HG03175 (cell line): ENCODE measurements at regions not wholly inside any gene's neighbourhood (a gene's known extent, or its start where the extent isn't known, plus 50 kb on each side); places are given as distances from the start of the nearest gene placed in this dataset.

Experiments
- ATAC-seq: cut with Tn5 transposase; IDR thresholded peaks from one replicate; pipeline ENCODE4 v1.9.1; 2021; ENCODE audit warnings: mild to moderate bottlenecking, moderate library complexity; ENCODE audit not compliant: unreplicated experiment

DNA sequence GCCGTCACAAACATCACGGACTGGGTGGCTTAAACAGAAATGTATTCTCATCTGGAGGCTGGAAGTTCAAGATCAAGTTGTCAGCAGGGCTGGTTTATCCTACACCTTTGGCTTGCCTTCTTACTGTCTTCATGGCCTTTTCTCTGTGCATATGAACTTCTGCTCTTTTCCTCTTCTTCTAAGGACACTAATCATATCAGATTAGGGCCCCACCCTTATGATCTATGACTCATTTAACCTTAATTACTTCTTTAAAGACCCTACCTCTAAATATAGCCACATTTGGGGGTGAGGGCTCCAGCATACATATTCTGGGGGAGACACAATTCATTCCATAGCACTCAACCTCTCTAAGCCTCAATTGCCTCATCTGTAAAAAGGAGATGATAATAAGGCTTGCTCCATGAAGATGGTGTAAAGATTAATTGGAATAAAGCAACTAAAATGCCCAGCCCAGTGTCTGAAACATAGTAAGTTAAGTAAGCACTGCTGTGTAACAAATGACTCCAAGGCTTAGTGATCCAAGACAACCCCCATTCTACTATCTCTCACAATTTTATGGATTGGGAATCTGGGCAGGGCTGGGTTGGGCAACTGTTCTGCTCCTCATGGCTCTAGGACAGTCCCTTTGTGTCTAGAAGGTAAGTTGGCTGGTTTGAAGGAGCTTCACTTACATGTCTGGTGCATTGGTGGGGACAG, 119.8 kb downstream of the BANF2 start:
- ATAC-seq = no peak

DNA sequence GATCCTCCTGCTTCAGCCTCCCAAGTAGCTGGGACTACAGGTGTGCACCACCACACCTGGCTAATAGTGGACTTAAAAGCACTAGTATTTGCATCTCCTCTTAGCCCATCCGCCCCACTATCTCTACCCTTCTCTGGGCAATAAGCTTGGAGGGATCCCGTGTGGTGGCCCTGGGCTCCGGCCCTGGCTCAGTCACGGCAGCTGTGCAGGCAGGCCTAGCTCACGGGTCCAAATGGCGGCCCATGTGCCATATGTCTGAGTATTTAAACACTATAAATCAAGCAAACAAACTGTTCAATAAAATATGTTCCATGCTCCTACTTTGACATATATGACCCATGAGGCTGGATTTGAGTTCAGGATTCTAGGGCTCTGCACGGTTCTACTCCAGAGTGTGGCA, 118.4 kb downstream of the BANF2 start:
- ATAC-seq = no peak

GRCh38 chr20:17816804-17817587, 117.2 kb downstream of the BANF2 start:
- no peak for ATAC-seq

GRCh38 chr20:17811628-17811965, 111.8 kb downstream of the BANF2 start:
- no peak for ATAC-seq

- ATAC-seq = no peak
Measured at GRCh38 chr20:17810847-17811627, 111.3 kb downstream of the BANF2 start.

GRCh38 chr20:17810062-17810631, 110.4 kb downstream of the BANF2 start:
- ATAC-seq = no peak

DNA sequence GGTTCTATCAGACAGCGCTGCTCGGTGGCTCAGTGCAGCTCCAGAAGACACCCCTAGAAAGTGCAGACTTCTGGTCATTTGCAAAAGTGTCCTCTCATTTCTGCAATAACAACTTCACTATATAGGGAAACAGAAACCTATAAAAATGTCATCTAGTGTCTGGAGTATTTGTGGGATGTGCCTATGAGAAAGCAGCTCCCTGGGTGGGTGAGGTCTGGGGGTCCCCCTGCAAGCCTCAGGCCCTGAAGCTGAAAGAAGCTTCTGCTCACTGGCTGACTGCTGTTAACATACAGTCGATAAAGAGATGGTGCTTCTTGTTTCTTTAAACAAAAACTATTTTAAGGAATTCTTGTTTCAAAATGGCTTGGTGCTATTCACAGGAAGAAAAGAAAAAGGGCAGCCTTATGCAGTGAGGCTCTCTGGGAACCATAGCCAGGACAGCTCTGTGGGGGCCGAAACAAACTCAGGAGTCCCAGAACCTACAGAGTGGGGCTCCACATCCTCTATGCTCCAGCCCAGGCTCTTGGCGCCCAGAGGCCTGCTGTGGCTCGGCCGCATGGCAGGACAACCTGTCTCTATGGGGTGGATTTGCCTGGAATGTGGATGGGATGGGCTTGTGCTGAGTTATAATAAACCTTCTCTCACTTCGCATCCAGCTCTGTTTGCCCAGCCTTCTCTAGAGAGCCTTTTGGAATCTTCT, 109.7 kb downstream of the BANF2 start:
- no peak for ATAC-seq

DNA sequence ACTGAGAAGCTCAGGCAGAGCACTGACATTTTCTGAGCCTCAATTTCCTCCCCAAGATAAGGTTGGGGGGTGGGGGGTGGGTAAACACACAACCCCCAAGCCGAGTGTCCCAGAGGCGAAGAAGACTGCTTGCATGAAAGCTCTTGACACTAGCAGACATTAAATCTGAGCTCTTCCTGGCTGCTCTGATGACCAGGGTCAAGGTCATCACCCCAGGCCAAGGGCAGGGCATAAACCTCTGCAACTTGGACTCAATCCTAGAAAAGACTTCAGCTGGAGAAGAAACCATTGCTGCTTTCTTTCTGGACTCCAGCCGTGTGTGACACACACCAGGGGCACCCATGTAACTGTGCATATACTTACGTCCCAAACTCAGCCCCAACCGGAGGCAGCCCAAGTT, 109.0 kb downstream of the BANF2 start:
- no peak for ATAC-seq

DNA sequence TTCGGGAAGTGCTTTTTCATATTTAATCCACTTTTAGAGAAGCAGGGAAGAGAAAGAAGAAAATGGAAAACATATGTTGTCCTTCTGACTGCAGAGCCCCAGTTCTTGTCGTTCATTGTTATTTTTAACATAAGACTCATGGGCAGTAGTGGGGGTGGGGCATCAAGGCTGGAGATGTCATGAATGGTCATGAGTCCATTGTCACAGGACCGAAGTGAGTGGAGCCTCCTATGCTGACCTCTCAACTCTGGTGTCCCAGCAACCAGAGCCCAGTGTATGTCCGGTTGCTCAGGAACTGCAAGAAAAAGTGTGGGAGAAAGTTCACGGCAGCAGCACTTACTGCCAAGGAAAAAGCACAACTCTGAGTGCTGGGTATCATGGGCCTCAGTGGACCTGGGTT, 108.6 kb downstream of the BANF2 start:
- no peak for ATAC-seq

- no peak for ATAC-seq
Measured at GRCh38 chr20:17807651-17808050, 107.9 kb downstream of the BANF2 start.

GRCh38 chr20:17806739-17807441, 107.1 kb downstream of the BANF2 start:
- ATAC-seq = no peak

- ATAC-seq = no peak
Measured at GRCh38 chr20:17806107-17806506, 106.3 kb downstream of the BANF2 start.

DNA sequence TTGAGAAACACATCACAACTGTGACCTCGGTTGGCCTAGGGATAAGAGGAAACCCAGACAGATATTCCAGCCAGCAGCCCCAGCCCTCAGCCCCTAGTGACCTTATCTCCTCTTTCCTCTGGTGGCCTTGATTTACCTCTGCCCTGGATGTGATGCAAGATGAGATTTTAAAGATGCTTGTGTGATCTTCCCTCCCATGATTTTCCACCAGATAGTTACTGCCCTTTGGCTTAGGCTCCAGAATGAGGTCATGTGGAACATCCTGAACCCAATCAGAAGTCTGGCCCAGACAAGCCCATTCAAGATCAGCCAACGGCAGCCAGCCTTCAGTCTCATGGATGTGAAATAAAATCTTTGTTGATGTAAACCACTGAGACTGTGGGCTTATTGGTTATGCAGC, 104.0 kb downstream of the BANF2 start:
- ATAC-seq = no peak

- ATAC-seq = no peak
Measured at GRCh38 chr20:17799575-17800227, 99.9 kb downstream of the BANF2 start.

GRCh38 chr20:17798601-17799000, 98.8 kb downstream of the BANF2 start:
- no peak for ATAC-seq

DNA sequence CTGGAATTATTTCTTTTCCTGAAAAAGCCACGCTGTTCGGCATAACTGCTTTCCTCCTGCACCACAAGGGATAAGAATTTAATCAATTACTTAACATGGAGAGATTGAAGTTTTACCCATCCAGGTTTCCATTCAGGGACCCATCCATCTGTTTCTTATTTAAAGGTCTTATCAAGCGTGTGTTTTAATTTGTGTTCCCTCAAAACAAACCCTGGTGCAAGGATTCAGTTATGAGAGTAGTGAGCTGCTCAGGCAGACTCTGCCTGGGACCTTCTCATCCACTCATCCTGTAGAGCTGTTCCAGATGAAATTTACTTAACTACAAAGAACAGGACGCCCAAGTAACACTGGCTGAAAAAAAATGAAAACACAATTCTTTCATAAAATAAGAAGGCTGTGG, 97.8 kb downstream of the BANF2 start:
- ATAC-seq = no peak

- no peak for ATAC-seq
Measured at GRCh38 chr20:17797161-17797560, 97.4 kb downstream of the BANF2 start.

DNA sequence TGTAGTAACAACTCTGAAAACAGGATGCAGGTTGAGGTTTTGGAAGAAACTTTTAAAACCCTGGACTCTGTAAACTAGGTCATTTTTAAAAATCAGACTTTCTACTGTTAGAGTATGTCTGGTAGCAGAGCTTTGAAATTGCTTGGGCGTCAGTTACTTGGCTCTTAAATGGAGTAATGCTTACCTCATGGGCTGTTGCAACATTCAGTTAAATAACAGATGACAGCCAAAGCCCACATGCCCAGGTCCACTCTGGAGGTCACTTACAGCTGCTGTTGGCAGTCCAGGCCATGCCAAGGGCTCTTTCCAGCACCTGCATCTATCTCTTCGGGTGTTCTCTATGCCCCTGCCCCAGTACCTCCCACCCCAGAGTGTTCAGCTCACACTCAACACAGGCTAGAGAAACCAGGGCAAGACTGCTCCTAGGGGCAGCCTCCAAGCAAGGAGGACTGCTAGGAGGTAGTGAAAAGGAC, 96.4 kb downstream of the BANF2 start:
- ATAC-seq = no peak

DNA sequence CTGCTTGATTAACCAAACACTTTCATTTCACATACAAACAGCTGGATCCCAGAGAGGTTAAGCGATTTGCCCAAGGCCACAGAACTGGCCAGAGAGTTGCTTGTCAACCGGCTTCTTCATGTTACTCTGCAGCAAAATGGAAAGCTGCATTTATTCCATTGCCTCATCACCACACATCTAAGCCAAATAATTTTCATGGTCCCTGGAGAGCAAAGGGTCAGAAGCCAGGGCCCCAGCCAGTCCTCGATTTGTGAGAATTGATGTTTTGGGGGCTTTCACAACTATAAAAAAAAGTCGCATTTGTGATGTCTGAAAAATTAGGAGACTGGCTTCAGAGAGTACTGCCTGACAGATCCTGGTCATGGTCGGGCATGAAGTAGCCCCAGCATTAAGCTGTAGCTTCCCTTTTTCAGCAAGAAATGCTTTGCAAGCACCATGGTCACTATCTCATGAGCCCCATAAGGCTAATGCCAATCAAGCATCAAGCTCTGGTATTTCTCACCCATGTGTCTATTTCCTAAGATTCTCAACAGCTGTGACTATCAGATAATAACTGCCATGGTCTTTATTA, 95.8 kb downstream of the BANF2 start:
- no peak for ATAC-seq
